ENCODE measurements at regions not wholly inside any gene's neighbourhood (a gene's known extent, or its start where the extent isn't known, plus 50 kb on each side); places are given as distances from the start of the nearest gene placed in this dataset.

- no peak for TF ChIP-seq CTCF (IDR thresholded peaks at IDR 0.05; ENCODE audit: insufficient read depth, low read depth, low read length)
- no peak overlapping the region for H3K4me3 ChIP-seq (ENCODE audit: low read depth, low read length)
- DNase-seq (ENCODE audit: low read depth), result no peak
Measured at GRCh38 chr16:13390093-13390985, 488.9 kb downstream of the SHISA9 start.

DNA sequence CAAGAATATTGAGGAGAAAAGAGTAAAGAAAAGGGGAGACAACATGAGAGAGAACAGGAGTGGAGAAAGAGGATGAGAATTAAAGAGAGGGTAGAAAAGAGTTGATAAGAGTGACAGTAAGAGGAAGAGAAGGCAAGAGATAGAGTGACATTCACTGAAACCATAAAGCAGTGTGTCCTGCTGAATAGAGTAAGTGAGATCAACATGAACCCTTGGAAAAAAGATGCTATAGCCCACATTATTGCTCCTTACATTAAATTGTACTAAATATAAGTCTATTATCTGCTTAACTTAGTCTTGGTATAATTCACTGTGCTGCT lies 489.5 kb downstream of the SHISA9 start:
- TF ChIP-seq CTCF (IDR thresholded peaks at IDR 0.05; ENCODE audit: insufficient read depth, low read depth, low read length), result no peak

GRCh38 chr16:13391337-13391736 lies 489.9 kb downstream of the SHISA9 start:
- TF ChIP-seq CTCF (IDR thresholded peaks at IDR 0.05; ENCODE audit: insufficient read depth, low read depth, low read length), result no peak
- DNase-seq (ENCODE audit: low read depth), result no peak
- H3K4me3 ChIP-seq (ENCODE audit: low read depth, low read length), result no peak overlapping the region

More for the DNA sequence above, 489.5 kb downstream of the SHISA9 start:
- H3K4me3 ChIP-seq (ENCODE audit: low read depth, low read length), result no peak overlapping the region
- DNase-seq (ENCODE audit: low read depth), result no peak

DNA sequence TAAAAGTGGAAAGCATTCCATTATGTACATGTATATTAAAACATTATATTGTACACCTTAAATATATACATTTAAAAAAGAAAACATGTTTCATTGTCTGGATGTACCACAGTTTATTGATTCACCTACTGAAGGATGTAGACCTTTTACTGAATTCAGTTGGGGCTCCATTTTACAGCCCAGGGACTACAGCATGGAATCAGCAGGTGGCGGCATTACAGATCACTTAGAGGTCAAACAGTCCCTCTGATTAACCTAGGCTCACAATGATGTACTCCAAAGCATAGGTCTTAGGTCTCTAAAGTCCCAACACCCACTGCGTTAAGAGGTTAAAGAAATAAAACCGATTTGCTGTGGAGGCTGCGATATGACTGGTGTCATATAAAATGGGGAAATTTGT lies 490.9 kb downstream of the SHISA9 start:
- DNase-seq (ENCODE audit: low read depth), result no peak
- H3K4me3 ChIP-seq (ENCODE audit: low read depth, low read length), result no peak overlapping the region
- TF ChIP-seq CTCF (IDR thresholded peaks at IDR 0.05; ENCODE audit: insufficient read depth, low read depth, low read length), result no peak

- no peak overlapping the region for H3K4me3 ChIP-seq (ENCODE audit: low read depth, low read length)
- DNase-seq (ENCODE audit: low read depth), result no peak
- TF ChIP-seq CTCF (IDR thresholded peaks at IDR 0.05; ENCODE audit: insufficient read depth, low read depth, low read length), result no peak
Measured at GRCh38 chr16:13393816-13394215, 492.4 kb downstream of the SHISA9 start.

DNA sequence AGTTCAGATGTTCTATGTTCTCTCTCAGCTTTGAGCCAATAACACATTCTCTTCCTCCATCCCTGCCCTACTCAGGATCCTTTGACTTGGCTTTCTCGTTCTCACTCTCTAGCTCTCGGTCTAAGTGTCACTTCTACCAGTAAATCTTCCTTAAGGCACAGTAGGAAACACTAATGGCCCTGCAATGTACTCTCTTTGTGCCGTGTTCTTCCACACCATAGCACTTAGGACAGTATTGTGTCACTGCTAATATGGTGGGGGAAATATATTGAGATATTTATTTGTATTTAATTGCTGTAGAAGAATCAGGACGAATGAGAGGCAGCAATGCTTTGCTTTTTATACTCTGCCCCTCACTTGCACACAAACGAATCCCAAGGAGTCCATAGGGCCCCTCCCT lies 493.1 kb downstream of the SHISA9 start:
- H3K4me3 ChIP-seq (ENCODE audit: low read depth, low read length), result no peak overlapping the region
- no peak for DNase-seq (ENCODE audit: low read depth)
- TF ChIP-seq CTCF (IDR thresholded peaks at IDR 0.05; ENCODE audit: insufficient read depth, low read depth, low read length), result no peak

- no peak for DNase-seq (ENCODE audit: low read depth)
- H3K4me3 ChIP-seq (ENCODE audit: low read depth, low read length), result no peak overlapping the region
- TF ChIP-seq CTCF (IDR thresholded peaks at IDR 0.05; ENCODE audit: insufficient read depth, low read depth, low read length), result no peak
Measured at GRCh38 chr16:13397126-13397525, 495.7 kb downstream of the SHISA9 start.

Data from fibroblast of villous mesenchyme (primary cell).